GM19468 (cell line): ENCODE measurements at regions not wholly inside any gene's neighbourhood (a gene's known extent, or its start where the extent isn't known, plus 50 kb on each side); places are given as distances from the start of the nearest gene placed in this dataset.
"Not testable (repeated sequence)": the region's sequence is repeated elsewhere in the genome, so short reads cannot be mapped to it uniquely, and the experiment has no call there.

Experiments used
- ATAC-seq: cut with Tn5 transposase; IDR thresholded peaks from one replicate; pipeline ENCODE4 v1.9.1; 2021; ENCODE audit warnings: mild to moderate bottlenecking, moderate library complexity, moderate number of reproducible peaks; ENCODE audit not compliant: unreplicated experiment; ENCODE audit errors: extremely low read depth

DNA sequence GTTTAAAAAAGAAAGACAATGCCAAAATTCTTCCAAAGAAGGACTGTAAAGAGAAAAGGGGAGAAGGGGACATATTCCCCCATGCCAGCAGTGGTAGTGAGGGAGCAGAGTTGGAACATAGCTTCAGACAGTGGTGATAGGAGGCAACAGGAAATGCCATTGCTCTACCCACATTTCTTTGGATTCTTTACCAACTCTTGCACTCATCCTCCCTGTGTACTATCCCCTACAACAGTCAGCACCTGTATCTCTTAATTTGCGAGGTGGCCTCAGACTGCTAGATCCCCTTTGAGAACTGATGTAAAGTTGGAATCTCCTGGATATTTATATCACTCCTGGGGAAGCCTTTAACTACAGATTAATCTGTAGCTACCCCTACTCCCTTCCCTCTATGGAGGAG lies 320.6 kb upstream of the PTGER4 start:
- ATAC-seq = no peak

DNA sequence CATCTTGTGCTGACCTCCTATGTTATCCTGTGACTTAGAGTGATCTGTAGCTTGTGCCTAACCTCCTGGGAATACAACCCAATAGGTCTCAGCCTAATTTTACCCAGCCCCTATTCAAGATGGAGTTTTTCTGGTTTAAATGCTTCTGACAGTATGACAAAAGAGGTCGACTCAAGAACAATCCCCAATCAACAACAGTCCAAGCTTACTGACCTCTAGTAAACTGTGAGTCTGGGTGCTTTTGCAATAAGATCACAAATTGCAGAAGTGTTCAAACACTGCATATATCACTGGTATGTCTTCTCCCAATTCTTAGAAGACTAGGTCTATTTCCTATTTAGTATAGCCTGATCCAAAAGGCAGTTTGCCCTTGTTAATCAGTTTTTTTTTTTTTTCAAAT lies 323.5 kb upstream of the PTGER4 start:
- ATAC-seq = no peak

GRCh38 chr5:40355846-40356245 lies 323.9 kb upstream of the PTGER4 start:
- ATAC-seq = no peak

GRCh38 chr5:40355181-40355580 lies 324.5 kb upstream of the PTGER4 start:
- no peak for ATAC-seq

DNA sequence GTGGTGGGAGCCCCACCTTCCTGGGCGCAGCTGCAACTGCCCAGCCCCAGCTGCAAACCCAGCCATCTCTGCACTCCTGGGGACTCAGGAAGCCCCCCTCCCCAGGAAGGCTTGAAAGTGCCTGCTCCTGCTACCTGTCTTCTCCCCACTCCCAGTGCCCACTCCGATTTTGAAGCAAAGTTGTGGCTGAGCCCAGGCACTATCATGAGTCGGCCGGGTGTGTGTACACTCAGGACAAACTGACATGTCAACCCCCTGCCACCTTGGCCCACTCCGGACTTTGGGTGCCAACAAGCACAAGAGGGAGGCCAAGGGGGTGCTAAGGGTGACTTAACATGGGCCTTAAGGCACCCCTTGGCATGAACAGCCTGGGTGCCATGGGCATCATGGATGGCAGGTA lies 325.5 kb upstream of the PTGER4 start:
- ATAC-seq = no peak

GRCh38 chr5:40353442-40353841 lies 326.3 kb upstream of the PTGER4 start:
- ATAC-seq = no peak

DNA sequence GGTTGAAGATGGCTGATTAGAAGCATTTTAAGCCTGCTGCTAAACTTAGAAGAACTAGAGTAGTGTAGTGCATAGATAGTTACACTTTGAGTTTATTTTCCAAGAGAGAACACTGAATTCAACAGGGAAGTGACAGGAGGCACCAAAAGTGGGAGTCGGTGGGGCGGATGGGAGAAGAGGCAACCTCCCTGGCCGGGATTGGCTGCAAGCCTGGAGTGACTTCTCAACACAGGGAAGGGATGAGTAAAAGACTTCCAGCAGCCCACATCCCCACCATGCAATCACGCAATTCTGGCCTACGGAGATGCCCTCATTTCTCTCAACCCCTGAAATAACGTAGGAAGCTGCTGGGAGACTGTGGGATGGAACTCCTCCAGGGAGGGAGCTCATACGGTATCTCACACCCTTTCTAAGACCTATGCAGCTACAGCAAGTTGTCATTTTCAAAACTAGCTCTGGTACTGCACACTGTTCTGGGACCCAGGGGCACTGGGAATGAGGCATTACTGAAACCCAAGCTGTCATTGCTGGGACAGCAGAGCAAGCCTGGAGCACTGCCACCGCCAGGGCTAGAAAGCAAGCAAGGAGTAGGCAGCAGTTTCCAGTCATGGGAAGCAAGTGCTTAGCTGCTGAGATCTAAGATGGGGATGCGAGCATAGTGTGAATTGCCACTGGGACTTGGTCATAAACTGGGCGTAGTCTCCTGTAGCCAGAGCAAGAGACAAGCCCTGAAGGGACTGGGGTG lies 331.6 kb upstream of the PTGER4 start:
- no peak for ATAC-seq

DNA sequence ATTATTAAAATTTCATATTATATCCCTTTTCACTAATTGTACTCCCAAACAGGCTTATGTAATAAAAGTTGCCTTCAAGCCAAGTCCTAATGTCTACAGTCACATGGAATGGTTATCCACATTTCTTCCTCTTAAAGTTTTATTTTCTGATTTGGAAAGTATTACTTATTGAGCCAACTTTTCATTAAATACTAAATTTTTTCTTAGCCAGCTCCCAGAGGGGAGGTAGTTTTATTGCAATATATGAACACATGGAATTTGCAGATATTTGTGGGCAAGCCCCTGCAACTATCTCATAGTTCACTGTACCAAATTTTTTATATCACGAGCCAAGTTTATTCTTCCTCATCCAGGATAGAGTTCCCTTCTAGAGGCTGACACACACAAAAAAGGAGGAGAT lies 332.8 kb upstream of the PTGER4 start:
- no peak for ATAC-seq

DNA sequence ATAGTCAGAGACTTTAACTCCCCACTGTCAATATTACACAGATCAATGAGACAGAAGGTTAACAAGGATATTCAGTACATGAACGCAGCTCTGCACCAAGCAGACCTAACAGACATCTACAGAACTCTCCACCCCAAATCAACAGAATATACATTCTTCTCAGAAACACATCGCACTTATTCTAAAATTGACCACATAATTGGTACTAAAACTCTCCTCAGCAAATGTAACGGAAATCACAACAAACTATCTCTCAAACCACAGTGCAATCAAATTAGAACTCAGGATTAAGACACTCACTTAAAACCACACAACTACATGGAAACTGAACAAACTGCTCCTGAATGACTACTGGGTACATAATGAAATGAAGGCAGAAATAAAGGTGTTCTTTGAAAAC lies 341.3 kb upstream of the PTGER4 start:
- not testable (repeated sequence) for ATAC-seq

- no peak for ATAC-seq
Measured at GRCh38 chr5:40334242-40334635, 345.5 kb upstream of the PTGER4 start.

DNA sequence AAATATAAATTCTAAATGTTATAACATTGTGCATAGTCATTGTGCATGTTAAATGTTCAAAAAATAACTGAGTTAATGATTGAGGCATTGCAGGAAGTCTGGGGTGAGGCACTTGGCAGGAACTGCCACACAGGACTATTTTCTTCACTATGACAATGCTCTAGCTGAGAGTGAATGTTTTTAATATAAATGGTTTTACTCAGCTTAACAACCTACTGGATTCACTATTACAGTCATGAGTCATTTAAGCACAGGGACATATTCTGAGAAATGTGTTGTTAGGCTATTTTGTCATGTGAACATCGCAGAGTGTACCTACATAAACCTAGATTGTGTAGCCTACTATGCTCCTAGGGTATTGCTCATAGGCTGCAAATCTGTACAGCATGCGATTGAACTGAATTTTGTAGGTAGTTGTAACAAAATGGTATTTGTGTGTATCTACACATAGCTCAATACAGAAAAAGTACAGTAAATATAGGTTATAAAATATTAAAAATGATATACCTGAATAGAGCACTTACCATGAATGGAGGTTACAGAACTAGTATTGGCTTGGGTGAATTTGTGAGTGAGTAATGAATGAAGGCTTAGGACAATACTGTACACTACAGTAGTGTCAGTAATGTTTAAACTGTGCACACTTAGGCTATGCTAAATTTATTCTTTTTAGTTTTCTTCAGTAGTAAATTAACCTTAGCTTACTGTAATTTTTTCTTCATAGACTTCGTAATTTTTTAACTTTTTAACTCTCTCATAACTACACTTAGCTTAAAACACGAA lies 346.1 kb upstream of the PTGER4 start:
- peak; percentile 56 for ATAC-seq

DNA sequence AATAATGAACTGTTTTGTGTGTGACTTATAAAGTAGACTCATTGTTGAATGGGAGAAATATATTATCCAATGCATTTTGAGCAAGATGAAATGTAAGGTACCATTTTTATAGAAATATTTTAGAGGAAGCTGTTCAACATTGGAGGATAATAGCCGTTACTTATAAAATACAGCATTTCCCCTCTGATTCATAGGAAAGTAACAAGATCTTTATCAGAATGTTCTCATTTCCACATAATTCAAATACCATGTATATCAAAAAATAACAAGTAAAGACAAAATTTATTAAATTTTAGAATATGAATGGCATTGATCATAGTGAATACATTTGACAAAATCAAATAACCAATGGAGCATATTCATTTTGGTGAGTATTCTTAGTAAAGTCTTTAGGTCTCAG lies 346.7 kb upstream of the PTGER4 start:
- ATAC-seq = no peak

DNA sequence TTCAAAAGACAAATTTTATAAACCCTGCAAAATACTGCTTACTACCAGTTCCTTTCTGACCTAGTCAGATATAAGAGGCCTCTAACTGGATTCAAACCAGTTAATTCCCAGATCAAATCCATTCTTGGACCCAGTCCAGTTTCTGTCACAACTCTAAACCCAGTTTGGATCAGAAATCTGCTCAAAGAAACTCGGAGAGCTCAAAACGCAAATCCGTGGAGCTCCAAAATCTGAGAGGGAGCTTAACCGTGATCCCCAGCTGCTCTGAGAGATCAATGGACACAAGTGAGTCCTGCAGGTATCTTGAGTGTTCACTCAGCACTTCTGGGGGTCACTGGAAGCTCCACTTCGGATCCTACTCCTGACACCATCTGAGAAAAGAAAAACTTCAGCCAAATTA lies 348.1 kb upstream of the PTGER4 start:
- ATAC-seq = no peak

GRCh38 chr5:40321514-40321913 lies 358.2 kb upstream of the PTGER4 start:
- no peak for ATAC-seq

- ATAC-seq = no peak
Measured at GRCh38 chr5:40318395-40318794, 361.3 kb upstream of the PTGER4 start.

GRCh38 chr5:40317023-40317422 lies 362.7 kb upstream of the PTGER4 start:
- no peak for ATAC-seq

DNA sequence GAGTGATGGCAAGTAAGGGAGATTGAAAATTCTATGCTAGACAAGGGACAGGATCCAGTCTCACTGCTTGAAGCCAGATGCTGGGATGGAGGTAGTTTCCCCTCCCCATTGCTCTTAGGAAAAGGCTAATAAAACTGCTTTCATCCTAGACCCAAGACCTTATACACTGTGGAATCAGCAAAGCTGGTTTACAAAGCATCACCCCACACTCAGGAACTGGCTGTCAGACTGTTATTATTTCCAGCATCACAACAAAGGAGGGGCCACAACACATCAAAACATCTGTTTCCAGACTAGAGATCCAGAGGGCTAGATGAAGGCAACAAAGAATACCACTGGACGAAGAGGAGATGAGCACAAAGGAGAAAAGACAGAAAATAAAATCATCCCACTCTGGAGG lies 364.6 kb upstream of the PTGER4 start:
- ATAC-seq = no peak

- no peak for ATAC-seq
Measured at GRCh38 chr5:40314275-40314674, 365.4 kb upstream of the PTGER4 start.

DNA sequence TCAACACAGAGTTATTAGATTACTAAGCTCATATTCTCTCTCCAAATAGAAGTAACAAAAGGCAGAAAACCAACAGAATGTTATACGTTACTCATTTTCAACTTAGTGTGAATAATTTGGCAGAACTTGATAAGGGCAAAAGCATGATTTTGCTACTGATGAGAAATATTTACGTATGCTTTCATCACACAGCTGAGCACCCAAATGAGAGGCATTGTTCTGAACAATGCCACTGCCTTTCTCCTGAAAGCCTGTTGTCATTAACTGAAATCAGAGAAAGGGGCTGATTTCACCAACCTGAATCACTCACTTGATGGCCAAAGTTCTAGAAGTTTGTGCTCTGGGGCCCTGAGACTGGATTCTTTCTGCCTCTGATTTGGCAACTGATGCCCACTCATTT lies 367.5 kb upstream of the PTGER4 start:
- no peak for ATAC-seq

DNA sequence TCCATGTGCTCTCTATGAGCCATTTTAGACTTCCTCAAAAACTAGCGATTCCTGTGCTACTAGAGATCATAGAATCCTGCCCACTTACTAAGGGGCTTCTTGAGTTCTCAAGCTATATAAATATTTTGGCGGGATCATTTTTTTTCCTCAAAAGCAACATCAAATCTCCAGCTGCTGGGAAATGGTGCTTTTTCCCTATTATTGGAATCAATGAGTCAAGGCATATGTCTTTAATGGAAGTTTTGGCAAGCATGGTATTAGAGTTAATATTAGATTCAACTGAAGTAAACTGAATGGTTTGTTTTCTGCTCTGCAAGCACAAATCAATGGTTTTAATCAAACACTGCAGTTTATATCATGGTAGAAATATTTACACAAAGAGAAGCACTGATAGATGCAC lies 369.9 kb upstream of the PTGER4 start:
- no peak for ATAC-seq

DNA sequence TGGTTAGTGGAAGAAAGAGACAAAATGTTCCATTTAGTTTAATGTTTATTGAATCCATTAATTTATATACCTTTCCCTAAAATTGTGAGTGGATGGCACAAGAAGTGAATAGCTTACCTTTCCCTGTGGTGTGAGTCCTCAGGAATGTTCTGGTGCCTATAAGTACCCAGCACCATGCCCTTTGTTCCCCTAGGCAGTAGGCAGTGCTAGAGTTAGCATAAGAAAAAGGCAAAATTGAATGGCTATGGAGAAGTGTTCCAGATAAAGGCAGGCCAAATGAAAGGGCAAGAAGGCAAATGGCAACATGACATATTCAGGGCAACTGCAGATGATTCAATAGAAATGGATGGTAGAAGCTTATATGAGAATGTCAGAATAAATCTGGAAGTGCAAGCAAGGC lies 370.8 kb upstream of the PTGER4 start:
- ATAC-seq = no peak

DNA sequence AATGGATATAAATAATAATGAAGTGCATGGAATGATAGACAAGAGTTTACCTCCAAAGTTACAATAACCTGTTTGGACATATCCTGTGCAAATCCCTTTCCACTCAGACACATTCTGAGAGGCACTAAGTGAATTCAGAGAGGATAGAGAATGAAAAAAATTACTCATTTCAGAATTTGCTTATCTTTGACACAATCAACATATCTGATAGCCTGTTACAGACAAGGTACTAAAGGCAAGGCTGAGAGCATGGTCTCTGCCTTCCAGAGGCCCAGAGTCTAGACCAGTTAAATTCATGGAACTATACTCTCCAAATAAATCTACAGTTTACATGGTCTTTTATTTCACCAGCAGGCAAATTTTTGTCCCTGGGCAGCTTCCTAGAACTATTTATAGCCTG lies 371.8 kb upstream of the PTGER4 start:
- no peak for ATAC-seq
